ENCODE measurements at regions not wholly inside any gene's neighbourhood (a gene's known extent, or its start where the extent isn't known, plus 50 kb on each side); places are given as distances from the start of the nearest gene placed in this dataset.

DNA sequence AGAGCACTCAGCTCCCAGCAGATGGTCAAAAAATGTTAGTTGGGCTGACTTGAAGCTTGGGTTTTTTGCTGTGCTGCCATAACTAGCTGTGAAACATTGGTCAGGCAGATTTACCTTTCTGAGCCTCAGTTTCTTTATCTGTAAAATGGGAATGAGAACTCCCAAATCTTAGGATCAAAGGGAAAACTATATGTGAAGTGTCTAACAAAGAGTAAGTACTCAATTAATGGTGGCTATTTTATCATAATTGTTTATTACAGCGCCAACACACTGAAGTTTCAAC lies 164.2 kb upstream of the POU3F1 start:
- WGBS (ENCODE audit: insufficient coverage, low coverage, missing lambda C conversion rate): 44% methylated on average over 1 of the region's 1 CpG
- in situ Hi-C loops (cut with MboI): no loop called here
- CTCF ChIA-PET (ENCODE audit: low intra/inter-chr PET ratio): no interaction called here
- TF ChIP-seq POLR2B (IDR thresholded peaks at IDR 0.05; ENCODE audit: low read depth, partially characterized antibody): no peak
- TF ChIP-seq BHLHE40 (IDR thresholded peaks at IDR 0.05; ENCODE audit: low read length): no peak
- TF ChIP-seq FOS (IDR thresholded peaks at IDR 0.05; ENCODE audit: extremely low read depth, insufficient read length): no peak
- no peak for TF ChIP-seq CREBBP (IDR thresholded peaks at IDR 0.05; ENCODE audit: low read depth, low read length)
- peak; percentile 77 for TF ChIP-seq CHD4 (IDR thresholded peaks at IDR 0.05; ENCODE audit: insufficient read depth, insufficient replicate concordance, low read depth, low read length, poor library complexity, severe bottlenecking)
- peak; percentile 27; the same call in 1 of the 2 replicates for TF ChIP-seq SMARCA5 (IDR thresholded peaks at IDR 0.05)
- TF ChIP-seq BRD4 (IDR thresholded peaks at IDR 0.05): no peak
- TF ChIP-seq IFI16 (CRISPR knock-in tag; IDR thresholded peaks at IDR 0.05): no peak
- no peak for TF ChIP-seq RBM14 (IDR thresholded peaks at IDR 0.05; ENCODE audit: borderline replicate concordance, insufficient read depth, low read depth, low read length)
- TF ChIP-seq ZNF134 (CRISPR knock-in tag; conservative IDR thresholded peaks at IDR 0.05): no peak
- no peak for TF ChIP-seq GABPB2 (CRISPR knock-in tag; conservative IDR thresholded peaks at IDR 0.05)
- no peak for TF ChIP-seq NCOR1 (IDR thresholded peaks at IDR 0.05)
- TF ChIP-seq, protein P1, sequence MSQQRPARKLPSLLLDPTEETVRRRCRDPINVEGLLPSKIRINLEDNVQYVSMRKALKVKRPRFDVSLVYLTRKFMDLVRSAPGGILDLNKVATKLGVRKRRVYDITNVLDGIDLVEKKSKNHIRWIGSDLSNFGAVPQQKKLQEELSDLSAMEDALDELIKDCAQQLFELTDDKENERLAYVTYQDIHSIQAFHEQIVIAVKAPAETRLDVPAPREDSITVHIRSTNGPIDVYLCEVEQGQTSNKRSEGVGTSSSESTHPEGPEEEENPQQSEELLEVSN (IDR thresholded peaks at IDR 0.05; ENCODE audit: borderline replicate concordance in 1 of 2, extremely low read depth in 1 of 2, insufficient read depth in 1 of 2, insufficient read length in 1 of 2, low read depth in 1 of 2, low read length in 1 of 2, poor library complexity in 1 of 2, severe bottlenecking in 1 of 2): no peak
- no peak for TF ChIP-seq ZNF445 (CRISPR knock-in tag; IDR thresholded peaks at IDR 0.05; ENCODE audit: low read depth)
- no peak for TF ChIP-seq CBX1 (IDR thresholded peaks at IDR 0.05; ENCODE audit: low read depth)
- TF ChIP-seq KDM1A (IDR thresholded peaks at IDR 0.05): peak in 1 of 2 experiments; percentile 66; a peak in 1 of 4 replicates
- TF ChIP-seq, protein P2, sequence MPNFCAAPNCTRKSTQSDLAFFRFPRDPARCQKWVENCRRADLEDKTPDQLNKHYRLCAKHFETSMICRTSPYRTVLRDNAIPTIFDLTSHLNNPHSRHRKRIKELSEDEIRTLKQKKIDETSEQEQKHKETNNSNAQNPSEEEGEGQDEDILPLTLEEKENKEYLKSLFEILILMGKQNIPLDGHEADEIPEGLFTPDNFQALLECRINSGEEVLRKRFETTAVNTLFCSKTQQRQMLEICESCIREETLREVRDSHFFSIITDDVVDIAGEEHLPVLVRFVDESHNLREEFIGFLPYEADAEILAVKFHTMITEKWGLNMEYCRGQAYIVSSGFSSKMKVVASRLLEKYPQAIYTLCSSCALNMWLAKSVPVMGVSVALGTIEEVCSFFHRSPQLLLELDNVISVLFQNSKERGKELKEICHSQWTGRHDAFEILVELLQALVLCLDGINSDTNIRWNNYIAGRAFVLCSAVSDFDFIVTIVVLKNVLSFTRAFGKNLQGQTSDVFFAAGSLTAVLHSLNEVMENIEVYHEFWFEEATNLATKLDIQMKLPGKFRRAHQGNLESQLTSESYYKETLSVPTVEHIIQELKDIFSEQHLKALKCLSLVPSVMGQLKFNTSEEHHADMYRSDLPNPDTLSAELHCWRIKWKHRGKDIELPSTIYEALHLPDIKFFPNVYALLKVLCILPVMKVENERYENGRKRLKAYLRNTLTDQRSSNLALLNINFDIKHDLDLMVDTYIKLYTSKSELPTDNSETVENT (CRISPR knock-in tag; IDR thresholded peaks at IDR 0.05): no peak
- TF ChIP-seq RBM25 (IDR thresholded peaks at IDR 0.05; ENCODE audit: low read depth, low read length, severe bottlenecking): peak; percentile 2
- no peak for TF ChIP-seq BRCA1 (IDR thresholded peaks at IDR 0.05)
- no peak for TF ChIP-seq BRCA1 (CRISPR knock-in tag; IDR thresholded peaks at IDR 0.05)
- no peak for TF ChIP-seq FOXP1 (CRISPR knock-in tag; IDR thresholded peaks at IDR 0.05)
- TF ChIP-seq ZFPM2 (CRISPR knock-in tag; IDR thresholded peaks at IDR 0.05): no peak
- no peak for TF ChIP-seq KLF16 (IDR thresholded peaks at IDR 0.05)
- TF ChIP-seq HDAC2 (IDR thresholded peaks at IDR 0.05): 0 out of 2 replicates have a peak, but pooled peaks have one; percentile 43
- TF ChIP-seq ZNF140 (CRISPR knock-in tag; IDR thresholded peaks at IDR 0.05): no peak

More for the DNA sequence above, 164.2 kb upstream of the POU3F1 start:
- FAIRE-seq: no peak
- Histone ChIP-seq H3K4me2 (ENCODE audit: insufficient read depth, low read length) (no peak overlapping the region), H3K9me3 (replicated peaks; ENCODE audit: control insufficient read depth, insufficient read depth, low read depth, low read length) (no peaks in the 10 kb centered on the region), H3K79me2 (ENCODE audit: control insufficient read depth, insufficient read depth, low read length) (no peaks in the 10 kb centered on the region), H2AFZ (ENCODE audit: low read depth, low read length) (no peak overlapping the region), H3K9ac (ENCODE audit: insufficient read depth in 1 of 2, low read depth in 2 of 2, low read length in 2 of 2) (no peak overlapping the region), H4K20me1 (replicated peaks; ENCODE audit: control insufficient read depth, insufficient read depth, low read length) (no peaks in the 10 kb centered on the region), H3K4me3 (no peak overlapping the region), H3K27ac (ENCODE audit: extremely low read depth, low read depth, low read length) (no peak overlapping the region), H3K4me1 (replicated peaks in 1 of 2; ENCODE audit: control insufficient read depth in 2 of 2, insufficient read depth in 2 of 2, low read length in 2 of 2) (peaks cover 0 to 11% of the 10 kb centered on the region in 2 experiments; a peak in 2 of 5 replicates), H3K36me3 (ENCODE audit: control insufficient read depth, insufficient read depth, low read length) (no peaks in the 10 kb centered on the region), H3K9me1 (ENCODE audit: control insufficient read depth, insufficient read depth, low read length) (no peaks in the 10 kb centered on the region), H3K27me3 (ENCODE audit: control insufficient read depth in 2 of 2, insufficient read depth in 2 of 2, low read length in 2 of 2) (peaks cover 16 to 44% of the 10 kb centered on the region in 2 experiments)
- no TSS peak for BruUV-seq (replicated peaks)
- intact Hi-C loops (cut with micrococcal nuclease): no loop called here
- POLR2A ChIA-PET: interaction anchor here (0.8 kb wide), 1 partner anchor 615 kb away, joined by 3 read pairs; no protein-coding TSS in a partner anchor
- ATAC-seq: no peak
- no peak for DNase-seq (ENCODE audit: extremely low read depth in 1 of 4, low spot score in 3 of 4)

Measured in K562 (cell line).